PC-3 (cell line): ENCODE measurements at regions not wholly inside any gene's neighbourhood (a gene's known extent, or its start where the extent isn't known, plus 50 kb on each side); places are given as distances from the start of the nearest gene placed in this dataset.

Experiments
- EZH2 ChIP-seq: fragments of 300-600 bp; sonication (generic); IDR thresholded peaks from one replicate; pipeline ENCODE4 v1.6.1; 2017; ENCODE audit warnings: antibody characterized with exemption, mild to moderate bottlenecking, low read length; ENCODE audit not compliant: unreplicated experiment
- EZH2phosphoT487 ChIP-seq: fragments of 300-600 bp; sonication (generic); IDR thresholded peaks from 2 replicates; pipeline ENCODE4 v1.6.1; 2018; ENCODE audit warnings: mild to moderate bottlenecking, antibody characterized with exemption, low read length, borderline replicate concordance
- TF ChIP-seq, protein P1 (sequence below): fragments of 300-600 bp; sonication (generic); conservative IDR thresholded peaks from 2 replicates; pipeline ENCODE4 v1.5.1; 2017; ENCODE audit warnings: antibody characterized with exemption, low read depth, mild to moderate bottlenecking, low read length

DNA sequence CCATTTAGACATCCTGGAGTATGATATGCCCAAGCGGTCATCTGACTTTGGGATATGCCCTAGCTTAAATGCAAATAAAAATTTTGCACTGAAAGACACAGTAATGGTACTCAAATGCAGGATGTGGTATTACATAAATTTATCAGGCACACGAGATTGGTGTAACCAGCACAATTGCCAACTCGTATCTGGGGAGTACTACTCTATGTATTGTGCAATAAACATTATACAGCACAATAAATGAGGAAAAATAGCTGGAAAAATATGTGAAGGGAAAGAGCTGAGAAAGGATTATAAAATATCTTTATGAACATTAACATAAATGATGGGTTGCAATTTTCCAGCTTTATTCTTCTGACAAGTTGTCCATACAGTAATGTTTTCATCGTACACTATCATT, 505.5 kb upstream of the TENM3 start:
- TF ChIP-seq, protein P1, sequence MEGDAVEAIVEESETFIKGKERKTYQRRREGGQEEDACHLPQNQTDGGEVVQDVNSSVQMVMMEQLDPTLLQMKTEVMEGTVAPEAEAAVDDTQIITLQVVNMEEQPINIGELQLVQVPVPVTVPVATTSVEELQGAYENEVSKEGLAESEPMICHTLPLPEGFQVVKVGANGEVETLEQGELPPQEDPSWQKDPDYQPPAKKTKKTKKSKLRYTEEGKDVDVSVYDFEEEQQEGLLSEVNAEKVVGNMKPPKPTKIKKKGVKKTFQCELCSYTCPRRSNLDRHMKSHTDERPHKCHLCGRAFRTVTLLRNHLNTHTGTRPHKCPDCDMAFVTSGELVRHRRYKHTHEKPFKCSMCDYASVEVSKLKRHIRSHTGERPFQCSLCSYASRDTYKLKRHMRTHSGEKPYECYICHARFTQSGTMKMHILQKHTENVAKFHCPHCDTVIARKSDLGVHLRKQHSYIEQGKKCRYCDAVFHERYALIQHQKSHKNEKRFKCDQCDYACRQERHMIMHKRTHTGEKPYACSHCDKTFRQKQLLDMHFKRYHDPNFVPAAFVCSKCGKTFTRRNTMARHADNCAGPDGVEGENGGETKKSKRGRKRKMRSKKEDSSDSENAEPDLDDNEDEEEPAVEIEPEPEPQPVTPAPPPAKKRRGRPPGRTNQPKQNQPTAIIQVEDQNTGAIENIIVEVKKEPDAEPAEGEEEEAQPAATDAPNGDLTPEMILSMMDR, result no peak
- TF ChIP-seq EZH2 (no peak), EZH2phosphoT487 (no peak)
